PFSK-1 (cell line): ENCODE measurements at regions not wholly inside any gene's neighbourhood (a gene's known extent, or its start where the extent isn't known, plus 50 kb on each side); places are given as distances from the start of the nearest gene placed in this dataset.

Source experiments
- FOXP2 ChIP-seq: optimal IDR thresholded peaks from 2 replicates; pipeline ENCODE3; 2011; ENCODE audit warnings: borderline replicate concordance, control low read depth, inconsistent platforms; ENCODE audit not compliant: insufficient read depth; ENCODE audit errors: extremely low read length, extremely low read depth
- REST ChIP-seq, 2 experiments: IDR thresholded peaks; 2 replicates each; pipeline versions ENCODE4 v1.6.1 to v1.8.0; 2011 to 2012; ENCODE audit warnings: low read depth in 2 of 2, low read length in 2 of 2, control low read depth in 1 of 2, inconsistent platforms in 1 of 2, mild to moderate bottlenecking in 1 of 2, moderate library complexity in 1 of 2; ENCODE audit not compliant: insufficient read depth in 1 of 2
- SIN3A ChIP-seq: IDR thresholded peaks from 2 replicates; pipeline ENCODE4 v1.6.1; 2012; ENCODE audit warnings: mild to moderate bottlenecking, low read length, moderate library complexity, borderline replicate concordance; ENCODE audit not compliant: insufficient read depth
- TAF1 ChIP-seq: IDR thresholded peaks from 2 replicates; pipeline ENCODE4 v1.6.1; 2012; ENCODE audit warnings: low read length, control low read depth, borderline replicate concordance; ENCODE audit not compliant: insufficient read depth

- TF ChIP-seq FOXP2 (no peak), SIN3A (no peak), REST (IDR thresholded peaks at IDR 0.05; ENCODE audit: insufficient read depth in 1 of 2, low read depth in 2 of 2, low read length in 2 of 2) (no peak), TAF1 (no peak)
Measured at GRCh38 chr12:3950714-3951320, 77.6 kb upstream of the PARP11 start.
